H1 (cell line): ENCODE measurements at regions not wholly inside any gene's neighbourhood (a gene's known extent, or its start where the extent isn't known, plus 50 kb on each side); places are given as distances from the start of the nearest gene placed in this dataset.

Source experiments
- CTCF ChIA-PET: fragments of 300-600 bp; sonication (Branson Sonifier 250); formaldehyde crosslinking; loops from one replicate; lab custom pipeline; 2021; ENCODE audit not compliant: partially characterized antibody; lab: Charles Lee
- POLR2A ChIA-PET: fragments of 300-600 bp; sonication (Branson Sonifier 250); formaldehyde crosslinking; loops from one replicate; lab custom pipeline; 2021; ENCODE audit warnings: inconsistent platforms; ENCODE audit not compliant: partially characterized antibody; lab: Charles Lee
- DNase-seq, 2 experiments: peaks; one replicate each; pipeline versions ENCODE4 v3.0.0 to v3.0.0-alpha.2; 2010 to 2022; ENCODE audit warnings: low spot score in 2 of 2, low read depth in 1 of 2, mixed read lengths in 1 of 2
- FAIRE-seq: peaks from 2 replicates; lab custom pipeline; 2011; peaks lifted over from hg19 to GRCh38; lab: Jason Lieb, UNC
- H2AFZ ChIP-seq: 2 replicates; pipeline ENCODE4 v1.8.1; 2012; ENCODE audit warnings: low read length, inconsistent platforms
- H2AK5ac ChIP-seq: 2 replicates; pipeline ENCODE4 v1.6.1; 2013; ENCODE audit warnings: low read depth, low read length
- H2BK120ac ChIP-seq: replicated peaks from 2 replicates; pipeline ENCODE3; 2013; ENCODE audit warnings: low read depth, low read length, inconsistent platforms
- H2BK12ac ChIP-seq: 2 replicates; pipeline ENCODE4 v1.6.1; 2013; ENCODE audit warnings: low read depth, low read length
- H2BK15ac ChIP-seq: 2 replicates; pipeline ENCODE4 v1.6.1; 2013; ENCODE audit warnings: low read length
- H2BK20ac ChIP-seq: 2 replicates; pipeline ENCODE4 v1.6.1; 2013; ENCODE audit warnings: low read length
- H2BK5ac ChIP-seq: 2 replicates; pipeline ENCODE4 v1.6.1; 2013; ENCODE audit warnings: low read depth, low read length
- H3K14ac ChIP-seq: 2 replicates; pipeline ENCODE4 v1.6.1; 2013; ENCODE audit warnings: inconsistent platforms; ENCODE audit not compliant: insufficient read length
- H3K18ac ChIP-seq: 2 replicates; pipeline ENCODE4 v1.6.1; 2013; ENCODE audit warnings: low read length; ENCODE audit errors: extremely low read depth
- H3K23ac ChIP-seq: 2 replicates; pipeline ENCODE4 v1.6.1; 2013; ENCODE audit warnings: inconsistent platforms; ENCODE audit not compliant: insufficient read length
- H3K23me2 ChIP-seq: 2 replicates; pipeline ENCODE4 v1.6.1; 2013; ENCODE audit warnings: low read depth, low read length
- H3K27ac ChIP-seq: 2 replicates; pipeline ENCODE4 v1.6.1; 2011; ENCODE audit warnings: low read depth, low read length, inconsistent platforms
- H3K27me3 ChIP-seq, 4 experiments: replicated peaks in 1 of 4; 1 replicate in 1 of 4; 2 replicates in 3 of 4; pipeline versions ENCODE4 v1.6.1 to v1.8.1; 2011 to 2013; ENCODE audit warnings: low read length in 3 of 4, mild to moderate bottlenecking in 3 of 4, inconsistent platforms in 2 of 4, mixed read lengths in 2 of 4, moderate library complexity in 1 of 4; ENCODE audit not compliant: control insufficient read depth in 3 of 4, insufficient read depth in 3 of 4; ENCODE audit errors: extremely low read depth in 1 of 4
- H3K36me3 ChIP-seq, 4 experiments: 2 replicates each; pipeline versions ENCODE4 v1.6.1 to v1.8.1; 2011 to 2013; ENCODE audit warnings: mild to moderate bottlenecking in 4 of 4, low read length in 3 of 4, moderate library complexity in 2 of 4, control low read depth in 1 of 4, inconsistent platforms in 1 of 4; ENCODE audit not compliant: insufficient read depth in 4 of 4, control insufficient read depth in 2 of 4
- H3K4ac ChIP-seq: replicated peaks from 2 replicates; pipeline ENCODE3; 2013; ENCODE audit warnings: low read length, low read depth, mixed read lengths, inconsistent platforms; ENCODE audit not compliant: insufficient read length
- H3K4me1 ChIP-seq, 4 experiments: replicated peaks in 1 of 4; 1 replicate in 1 of 4; 2 replicates in 3 of 4; pipeline versions ENCODE4 v1.6.1 to v1.8.1; 2011 to 2013; ENCODE audit warnings: low read length in 3 of 4, inconsistent platforms in 2 of 4, mixed read lengths in 1 of 4; ENCODE audit not compliant: insufficient read depth in 4 of 4, control insufficient read depth in 3 of 4
- H3K4me2 ChIP-seq, 2 experiments: 2 replicates each; pipeline versions ENCODE4 v1.6.1 to v1.8.1; 2011 to 2013; ENCODE audit warnings: low read depth in 2 of 2, low read length in 2 of 2, control low read depth in 1 of 2, inconsistent platforms in 1 of 2, mild to moderate bottlenecking in 1 of 2; ENCODE audit not compliant: insufficient read depth in 1 of 2
- H3K4me3 ChIP-seq, 4 experiments: fragments of 200-600, 300-600 bp in 1 of 4; sonication (generic), shearing (Covaris generic), sonication (Bioruptor Twin) in 1 of 4; 2 replicates each; pipeline versions ENCODE4 v1.5.1 to v1.8.1; 2011 to 2016; ENCODE audit warnings: low read length in 4 of 4, low read depth in 3 of 4, control low read depth in 2 of 4, inconsistent platforms in 2 of 4, mild to moderate bottlenecking in 2 of 4, mixed read lengths in 1 of 4, moderate library complexity in 1 of 4; ENCODE audit not compliant: insufficient read depth in 2 of 4; ENCODE audit errors: extremely low read depth in 1 of 4
- H3K56ac ChIP-seq: replicated peaks from 2 replicates; pipeline ENCODE3; 2013; ENCODE audit warnings: low read depth, mild to moderate bottlenecking, mixed read lengths, low read length, inconsistent platforms; ENCODE audit not compliant: insufficient read length
- H3K79me1 ChIP-seq: 2 replicates; pipeline ENCODE4 v1.6.1; 2013; ENCODE audit warnings: low read depth, low read length, control low read depth
- H3K79me2 ChIP-seq, 2 experiments: 2 replicates each; pipeline versions ENCODE4 v1.6.1 to v1.8.1; 2012 to 2013; ENCODE audit warnings: low read length in 2 of 2, mild to moderate bottlenecking in 2 of 2, inconsistent platforms in 1 of 2; ENCODE audit not compliant: insufficient read depth in 2 of 2, control insufficient read depth in 1 of 2
- H3K9ac ChIP-seq, 4 experiments: replicated peaks in 1 of 4; 1 replicate in 1 of 4; 2 replicates in 3 of 4; pipeline versions ENCODE4 v1.6.1 to v1.8.1; 2011 to 2013; ENCODE audit warnings: low read depth in 3 of 4, low read length in 3 of 4, control low read depth in 2 of 4, mild to moderate bottlenecking in 2 of 4, moderate library complexity in 2 of 4, inconsistent platforms in 1 of 4; ENCODE audit errors: extremely low read depth in 1 of 4
- H3K9me3 ChIP-seq, 2 experiments: 2 replicates each; pipeline versions ENCODE4 v1.6.1 to v1.8.1; 2012 to 2013; ENCODE audit warnings: mild to moderate bottlenecking in 2 of 2, moderate library complexity in 2 of 2, control low read depth in 1 of 2, inconsistent platforms in 1 of 2, low read depth in 1 of 2, low read length in 1 of 2, mixed read lengths in 1 of 2; ENCODE audit not compliant: insufficient read depth in 2 of 2
- H4K20me1 ChIP-seq, 2 experiments: replicated peaks in 1 of 2; 2 replicates each; pipeline versions ENCODE3 to v1.8.1; 2011 to 2013; ENCODE audit warnings: inconsistent platforms in 2 of 2, low read length in 2 of 2, mild to moderate bottlenecking in 1 of 2; ENCODE audit not compliant: insufficient read depth in 2 of 2, control insufficient read depth in 1 of 2
- H4K5ac ChIP-seq: 2 replicates; pipeline ENCODE4 v1.6.1; 2013; ENCODE audit warnings: low read length, low read depth, mixed read lengths, inconsistent platforms; ENCODE audit not compliant: insufficient read length
- H4K8ac ChIP-seq: 2 replicates; pipeline ENCODE4 v1.8.0; 2013; ENCODE audit warnings: mild to moderate bottlenecking, moderate library complexity, low read length, inconsistent platforms; ENCODE audit not compliant: insufficient read depth; ENCODE audit errors: extremely low read depth
- H4K91ac ChIP-seq: replicated peaks from 2 replicates; pipeline ENCODE3; 2013; ENCODE audit warnings: low read length, mixed read lengths, inconsistent platforms; ENCODE audit not compliant: insufficient read length
- WGBS, 2 experiments: shearing (Covaris generic) in 1 of 2; methylation state at CpG; one replicate each; pipeline versions ENCODE4 v1.1.6 to v1.1.7; 2013 to 2015; ENCODE audit warnings: low lambda C conversion rate in 2 of 2, mixed read lengths in 2 of 2, inconsistent platforms in 1 of 2, low coverage in 1 of 2, missing lambda C conversion rate in 1 of 2; ENCODE audit not compliant: insufficient replicate concordance in 2 of 2, insufficient coverage in 1 of 2, insufficient read length in 1 of 2; ENCODE audit errors: extremely low coverage in 1 of 2, missing lambda C conversion rate in 1 of 2; 5-methylcytosine and 5-hydroxymethylcytosine counted together
- TF ChIP-seq, protein P1 (sequence below): fragments of 300-600 bp; sonication (generic); IDR thresholded peaks from 2 replicates; pipeline ENCODE4 v1.7.1; 2012; ENCODE audit warnings: low read length, moderate library complexity, mild to moderate bottlenecking, inconsistent platforms; ENCODE audit not compliant: insufficient replicate concordance

DNA sequence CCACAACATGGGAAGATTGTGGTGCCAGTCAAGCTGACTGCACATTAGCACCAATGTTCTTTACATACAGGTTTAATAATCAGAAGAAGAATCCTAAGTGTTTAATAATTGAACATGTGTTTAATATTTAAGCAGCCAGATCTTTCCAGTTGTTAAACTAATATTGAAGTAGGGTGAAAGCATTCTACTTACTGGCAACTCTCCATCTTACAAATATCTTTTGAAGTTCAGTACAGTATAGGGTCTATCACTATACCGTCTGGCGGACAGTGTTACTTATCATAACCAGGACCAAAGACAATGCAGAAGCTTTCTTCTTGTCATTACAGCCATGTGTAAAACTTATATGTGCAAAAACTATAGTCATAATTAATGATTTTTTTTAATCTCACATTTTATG, 376.4 kb downstream of the CNTN6 start:
- no peak overlapping the region for H4K5ac ChIP-seq
- no peak overlapping the region for H2AK5ac ChIP-seq
- no peak overlapping the region for H3K4me3 ChIP-seq
- H4K20me1 ChIP-seq, result no peaks in the 10 kb centered on the region
- H3K27ac ChIP-seq, result no peak overlapping the region
- DNase-seq, result no peak
- no peak overlapping the region for H3K23ac ChIP-seq
- no peak overlapping the region for H2BK20ac ChIP-seq
- no peak for FAIRE-seq
- no peak overlapping the region for H2AFZ ChIP-seq
- H4K8ac ChIP-seq, result no peak overlapping the region
- POLR2A ChIA-PET, result no interaction called here
- no peaks in the 10 kb centered on the region for H3K79me1 ChIP-seq
- no peak overlapping the region for H2BK120ac ChIP-seq
- H3K56ac ChIP-seq, result no peak overlapping the region
- H3K18ac ChIP-seq, result no peak overlapping the region
- H2BK5ac ChIP-seq, result no peak overlapping the region
- no peaks in the 10 kb centered on the region for H3K27me3 ChIP-seq
- 100% methylated on average over 2 of the region's 2 CpGs; no CpG with 5 or more reads in 1 of the 2 experiments for WGBS, 2 experiments
- H3K9ac ChIP-seq, result no peak overlapping the region
- H3K4me2 ChIP-seq, result no peak overlapping the region
- no peak overlapping the region for H3K4ac ChIP-seq
- H3K9me3 ChIP-seq, result no peaks in the 10 kb centered on the region
- no peak overlapping the region for H3K14ac ChIP-seq
- H2BK12ac ChIP-seq, result no peak overlapping the region
- H3K23me2 ChIP-seq, result no peaks in the 10 kb centered on the region
- H4K91ac ChIP-seq, result no peak overlapping the region
- H2BK15ac ChIP-seq, result no peak overlapping the region
- no peaks in the 10 kb centered on the region for H3K36me3 ChIP-seq
- no peaks in the 10 kb centered on the region for H3K4me1 ChIP-seq
- CTCF ChIA-PET, result interaction anchor here (1.4 kb wide), 1 partner anchor 15 kb away, joined by 4 read pairs; no protein-coding TSS in a partner anchor
- H3K79me2 ChIP-seq, result no peaks in the 10 kb centered on the region
- TF ChIP-seq, protein P1, sequence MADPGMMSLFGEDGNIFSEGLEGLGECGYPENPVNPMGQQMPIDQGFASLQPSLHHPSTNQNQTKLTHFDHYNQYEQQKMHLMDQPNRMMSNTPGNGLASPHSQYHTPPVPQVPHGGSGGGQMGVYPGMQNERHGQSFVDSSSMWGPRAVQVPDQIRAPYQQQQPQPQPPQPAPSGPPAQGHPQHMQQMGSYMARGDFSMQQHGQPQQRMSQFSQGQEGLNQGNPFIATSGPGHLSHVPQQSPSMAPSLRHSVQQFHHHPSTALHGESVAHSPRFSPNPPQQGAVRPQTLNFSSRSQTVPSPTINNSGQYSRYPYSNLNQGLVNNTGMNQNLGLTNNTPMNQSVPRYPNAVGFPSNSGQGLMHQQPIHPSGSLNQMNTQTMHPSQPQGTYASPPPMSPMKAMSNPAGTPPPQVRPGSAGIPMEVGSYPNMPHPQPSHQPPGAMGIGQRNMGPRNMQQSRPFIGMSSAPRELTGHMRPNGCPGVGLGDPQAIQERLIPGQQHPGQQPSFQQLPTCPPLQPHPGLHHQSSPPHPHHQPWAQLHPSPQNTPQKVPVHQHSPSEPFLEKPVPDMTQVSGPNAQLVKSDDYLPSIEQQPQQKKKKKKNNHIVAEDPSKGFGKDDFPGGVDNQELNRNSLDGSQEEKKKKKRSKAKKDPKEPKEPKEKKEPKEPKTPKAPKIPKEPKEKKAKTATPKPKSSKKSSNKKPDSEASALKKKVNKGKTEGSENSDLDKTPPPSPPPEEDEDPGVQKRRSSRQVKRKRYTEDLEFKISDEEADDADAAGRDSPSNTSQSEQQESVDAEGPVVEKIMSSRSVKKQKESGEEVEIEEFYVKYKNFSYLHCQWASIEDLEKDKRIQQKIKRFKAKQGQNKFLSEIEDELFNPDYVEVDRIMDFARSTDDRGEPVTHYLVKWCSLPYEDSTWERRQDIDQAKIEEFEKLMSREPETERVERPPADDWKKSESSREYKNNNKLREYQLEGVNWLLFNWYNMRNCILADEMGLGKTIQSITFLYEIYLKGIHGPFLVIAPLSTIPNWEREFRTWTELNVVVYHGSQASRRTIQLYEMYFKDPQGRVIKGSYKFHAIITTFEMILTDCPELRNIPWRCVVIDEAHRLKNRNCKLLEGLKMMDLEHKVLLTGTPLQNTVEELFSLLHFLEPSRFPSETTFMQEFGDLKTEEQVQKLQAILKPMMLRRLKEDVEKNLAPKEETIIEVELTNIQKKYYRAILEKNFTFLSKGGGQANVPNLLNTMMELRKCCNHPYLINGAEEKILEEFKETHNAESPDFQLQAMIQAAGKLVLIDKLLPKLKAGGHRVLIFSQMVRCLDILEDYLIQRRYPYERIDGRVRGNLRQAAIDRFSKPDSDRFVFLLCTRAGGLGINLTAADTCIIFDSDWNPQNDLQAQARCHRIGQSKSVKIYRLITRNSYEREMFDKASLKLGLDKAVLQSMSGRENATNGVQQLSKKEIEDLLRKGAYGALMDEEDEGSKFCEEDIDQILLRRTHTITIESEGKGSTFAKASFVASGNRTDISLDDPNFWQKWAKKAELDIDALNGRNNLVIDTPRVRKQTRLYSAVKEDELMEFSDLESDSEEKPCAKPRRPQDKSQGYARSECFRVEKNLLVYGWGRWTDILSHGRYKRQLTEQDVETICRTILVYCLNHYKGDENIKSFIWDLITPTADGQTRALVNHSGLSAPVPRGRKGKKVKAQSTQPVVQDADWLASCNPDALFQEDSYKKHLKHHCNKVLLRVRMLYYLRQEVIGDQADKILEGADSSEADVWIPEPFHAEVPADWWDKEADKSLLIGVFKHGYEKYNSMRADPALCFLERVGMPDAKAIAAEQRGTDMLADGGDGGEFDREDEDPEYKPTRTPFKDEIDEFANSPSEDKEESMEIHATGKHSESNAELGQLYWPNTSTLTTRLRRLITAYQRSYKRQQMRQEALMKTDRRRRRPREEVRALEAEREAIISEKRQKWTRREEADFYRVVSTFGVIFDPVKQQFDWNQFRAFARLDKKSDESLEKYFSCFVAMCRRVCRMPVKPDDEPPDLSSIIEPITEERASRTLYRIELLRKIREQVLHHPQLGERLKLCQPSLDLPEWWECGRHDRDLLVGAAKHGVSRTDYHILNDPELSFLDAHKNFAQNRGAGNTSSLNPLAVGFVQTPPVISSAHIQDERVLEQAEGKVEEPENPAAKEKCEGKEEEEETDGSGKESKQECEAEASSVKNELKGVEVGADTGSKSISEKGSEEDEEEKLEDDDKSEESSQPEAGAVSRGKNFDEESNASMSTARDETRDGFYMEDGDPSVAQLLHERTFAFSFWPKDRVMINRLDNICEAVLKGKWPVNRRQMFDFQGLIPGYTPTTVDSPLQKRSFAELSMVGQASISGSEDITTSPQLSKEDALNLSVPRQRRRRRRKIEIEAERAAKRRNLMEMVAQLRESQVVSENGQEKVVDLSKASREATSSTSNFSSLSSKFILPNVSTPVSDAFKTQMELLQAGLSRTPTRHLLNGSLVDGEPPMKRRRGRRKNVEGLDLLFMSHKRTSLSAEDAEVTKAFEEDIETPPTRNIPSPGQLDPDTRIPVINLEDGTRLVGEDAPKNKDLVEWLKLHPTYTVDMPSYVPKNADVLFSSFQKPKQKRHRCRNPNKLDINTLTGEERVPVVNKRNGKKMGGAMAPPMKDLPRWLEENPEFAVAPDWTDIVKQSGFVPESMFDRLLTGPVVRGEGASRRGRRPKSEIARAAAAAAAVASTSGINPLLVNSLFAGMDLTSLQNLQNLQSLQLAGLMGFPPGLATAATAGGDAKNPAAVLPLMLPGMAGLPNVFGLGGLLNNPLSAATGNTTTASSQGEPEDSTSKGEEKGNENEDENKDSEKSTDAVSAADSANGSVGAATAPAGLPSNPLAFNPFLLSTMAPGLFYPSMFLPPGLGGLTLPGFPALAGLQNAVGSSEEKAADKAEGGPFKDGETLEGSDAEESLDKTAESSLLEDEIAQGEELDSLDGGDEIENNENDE, result no peak
